Fibroblast of the conjunctiva (primary cell): ENCODE measurements at regions not wholly inside any gene's neighbourhood (a gene's known extent, or its start where the extent isn't known, plus 50 kb on each side); places are given as distances from the start of the nearest gene placed in this dataset.

Experiments
- DNase-seq: peaks from one replicate; pipeline ENCODE4 v3.0.0-alpha.2; 2010; ENCODE audit warnings: low read depth

DNA sequence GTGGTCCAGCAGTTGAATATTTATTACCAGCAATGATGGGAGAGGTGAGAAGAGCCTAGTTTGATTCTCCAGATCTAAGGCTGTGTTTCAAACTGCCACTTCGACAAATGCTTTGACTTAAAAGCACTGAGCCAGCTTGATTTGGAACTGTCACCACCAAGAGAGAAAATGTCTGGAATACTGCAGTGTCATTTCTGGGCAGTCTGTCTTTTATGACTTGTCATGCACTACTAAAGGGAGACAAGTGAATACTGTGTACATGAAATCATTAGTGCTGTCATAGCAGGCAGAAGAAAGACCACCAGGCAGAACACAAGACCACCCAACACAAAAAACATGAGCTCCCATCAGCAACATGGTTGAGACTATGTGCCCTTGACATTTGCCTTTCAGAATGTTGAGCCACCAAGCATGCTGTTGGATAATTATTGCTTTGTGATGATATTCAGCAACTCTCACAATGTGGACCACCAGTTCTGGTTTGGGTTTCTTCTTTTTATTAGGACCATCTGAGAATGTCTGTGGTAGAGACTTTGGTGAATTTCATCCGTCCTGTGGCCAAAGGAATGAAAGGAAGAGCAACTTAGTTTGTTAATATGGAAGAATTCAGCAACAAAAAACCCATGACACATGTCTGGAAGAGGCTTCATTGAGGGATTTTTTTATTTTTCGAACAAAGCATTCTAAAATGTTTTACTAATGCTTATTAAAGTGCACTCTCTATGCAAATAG lies 125.8 kb downstream of the NTMT2 start:
- DNase-seq = no peak

DNA sequence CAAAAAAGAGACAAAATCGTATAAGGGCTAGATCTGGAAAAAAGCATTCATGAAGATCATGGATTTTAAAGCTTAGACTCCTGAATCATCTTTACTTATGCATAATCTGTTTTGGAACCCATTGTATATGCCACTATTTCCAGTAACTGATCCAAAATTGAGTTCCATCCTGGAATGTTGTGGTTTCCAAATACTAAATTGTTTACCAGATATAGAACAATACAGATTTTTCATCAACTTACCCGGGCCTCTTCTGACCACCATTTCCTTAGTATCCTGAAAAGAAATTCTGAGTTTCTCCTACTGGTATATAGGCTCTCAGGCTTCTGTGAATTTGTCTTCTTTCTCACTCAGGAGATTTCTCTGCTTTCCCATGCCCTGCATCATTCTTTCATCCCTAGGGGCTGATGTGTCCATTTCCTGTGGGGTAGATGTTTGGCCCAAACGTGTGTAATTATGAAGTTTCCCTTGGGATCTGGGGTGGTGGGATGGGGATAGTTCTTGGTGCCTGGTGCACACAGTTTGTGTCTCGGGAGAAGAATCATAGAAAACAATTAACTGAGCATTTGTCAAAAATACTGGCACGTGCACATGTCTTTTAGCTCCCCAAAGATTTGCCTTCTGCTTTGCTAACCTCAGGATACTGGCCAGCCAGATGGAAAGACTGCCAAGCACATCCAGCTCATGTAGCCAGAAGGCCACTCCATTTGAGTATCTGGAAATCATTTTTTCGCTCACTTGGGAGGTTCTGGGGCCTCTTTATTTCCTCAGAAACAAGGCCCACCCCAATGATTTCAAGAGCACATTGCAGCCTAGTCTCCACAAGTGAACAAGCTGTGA lies 127.8 kb downstream of the NTMT2 start:
- DNase-seq = peak; percentile 10

DNA sequence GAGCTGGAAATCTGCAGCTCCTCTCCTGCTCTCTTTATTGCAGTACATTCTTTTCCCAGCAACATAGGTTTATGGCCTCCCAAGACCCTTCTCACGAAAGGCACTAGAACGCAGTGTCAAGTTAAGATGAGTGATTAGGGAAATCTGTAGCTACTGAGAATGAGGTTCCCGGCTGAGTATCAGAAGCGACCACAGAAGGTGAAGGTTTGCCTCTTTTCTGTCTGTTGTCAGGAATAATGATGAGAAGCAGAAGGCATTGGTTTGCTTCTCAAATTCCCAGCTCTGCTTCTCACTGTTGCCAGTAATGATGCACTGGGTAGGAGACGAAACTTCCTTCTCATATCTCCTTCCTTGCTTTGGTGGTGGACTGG lies 128.4 kb downstream of the NTMT2 start:
- DNase-seq = no peak

DNA sequence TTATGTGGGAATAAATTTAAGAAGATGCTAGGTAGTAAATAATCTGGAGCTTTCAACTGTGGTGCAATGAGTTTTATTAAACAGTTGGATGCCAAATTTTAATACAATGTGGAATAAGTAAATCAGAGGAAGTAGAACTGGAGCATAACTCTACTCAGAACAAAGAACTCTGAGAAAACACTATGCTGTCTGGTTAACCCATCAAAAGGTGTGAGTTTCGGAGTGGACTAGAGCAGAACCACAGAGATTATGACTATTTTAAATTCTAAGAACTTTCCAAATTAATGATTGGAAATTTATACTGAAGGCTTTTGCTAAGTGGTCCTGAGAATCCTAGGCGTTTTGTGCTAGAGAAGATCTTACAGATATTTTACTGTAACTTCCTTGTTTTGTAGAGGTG lies 132.2 kb downstream of the NTMT2 start:
- no peak for DNase-seq

DNA sequence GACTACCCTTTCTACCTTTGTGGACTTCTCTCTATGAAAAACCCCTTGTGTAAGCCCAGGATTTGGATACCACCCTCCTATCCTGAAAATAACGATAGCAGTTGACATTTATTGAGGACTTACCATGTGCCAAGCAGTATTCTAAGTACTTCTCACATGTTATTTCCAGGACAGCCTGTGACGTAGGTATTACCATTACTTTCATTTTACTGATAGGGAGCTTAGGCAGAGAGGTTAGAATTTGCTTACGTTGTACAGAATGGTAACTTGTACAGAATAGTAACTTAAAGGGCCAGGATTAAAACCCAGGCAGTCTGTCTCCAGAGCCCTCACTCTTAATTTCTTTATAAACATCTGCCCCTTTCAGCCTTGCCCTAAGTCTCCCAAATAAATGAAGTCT lies 138.3 kb downstream of the NTMT2 start:
- no peak for DNase-seq

DNA sequence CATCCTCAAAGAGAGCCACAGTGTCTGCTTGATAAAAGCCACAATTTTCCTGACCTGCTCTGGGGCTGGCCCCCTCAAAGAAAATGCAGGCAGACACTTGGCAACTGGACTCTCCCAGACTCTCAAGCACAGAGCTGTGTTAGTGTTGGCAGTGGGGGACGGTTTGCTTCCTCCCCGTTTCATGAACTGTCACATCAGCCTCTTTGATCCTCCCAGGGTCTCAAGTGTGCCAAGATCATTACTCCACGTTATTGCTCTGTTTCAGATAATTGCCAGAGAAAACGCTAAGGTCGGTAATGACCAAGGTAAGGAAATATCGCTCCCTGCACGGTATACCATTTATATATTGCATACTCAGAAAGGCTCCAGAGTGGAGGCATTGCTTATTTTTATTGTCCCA lies 138.8 kb downstream of the NTMT2 start:
- DNase-seq = no peak

DNA sequence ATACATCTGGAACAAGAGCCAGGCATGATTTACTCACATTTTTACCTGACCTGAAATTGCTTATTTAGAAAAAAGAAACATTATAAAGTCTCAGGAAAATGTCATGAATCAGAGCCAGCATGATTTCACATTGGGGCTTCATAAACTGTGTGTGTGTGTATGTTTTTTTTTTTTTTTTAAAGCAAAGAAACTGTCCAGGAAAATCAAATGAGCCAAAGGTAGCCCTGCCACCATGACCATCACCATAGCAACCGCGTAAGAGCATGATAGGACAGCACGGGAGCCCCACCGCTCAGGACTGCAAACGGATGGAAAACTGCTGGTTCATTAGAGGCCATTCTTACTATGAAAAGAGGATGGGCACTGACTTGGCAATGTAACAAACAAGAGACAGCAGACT lies 139.2 kb downstream of the NTMT2 start:
- DNase-seq = no peak

DNA sequence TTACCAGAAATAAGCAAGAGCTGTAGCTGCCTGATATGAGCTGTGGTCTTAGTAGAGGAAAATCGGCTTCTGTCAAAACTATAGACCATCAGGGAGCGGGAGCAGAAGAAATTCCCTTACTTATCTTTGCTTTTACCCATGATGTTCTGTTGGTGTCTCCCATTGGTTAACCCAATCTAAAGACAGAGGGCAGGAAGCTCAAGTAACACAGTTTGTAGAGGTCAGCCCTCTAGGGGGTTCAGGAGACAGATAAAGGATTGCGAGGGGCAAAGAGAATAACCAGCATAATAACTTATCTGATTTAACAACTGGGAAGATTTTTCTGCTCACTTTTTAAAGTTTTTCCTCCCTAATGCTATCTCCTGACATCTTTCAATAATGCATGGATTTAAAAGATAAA lies 142.4 kb downstream of the NTMT2 start:
- no peak for DNase-seq

DNA sequence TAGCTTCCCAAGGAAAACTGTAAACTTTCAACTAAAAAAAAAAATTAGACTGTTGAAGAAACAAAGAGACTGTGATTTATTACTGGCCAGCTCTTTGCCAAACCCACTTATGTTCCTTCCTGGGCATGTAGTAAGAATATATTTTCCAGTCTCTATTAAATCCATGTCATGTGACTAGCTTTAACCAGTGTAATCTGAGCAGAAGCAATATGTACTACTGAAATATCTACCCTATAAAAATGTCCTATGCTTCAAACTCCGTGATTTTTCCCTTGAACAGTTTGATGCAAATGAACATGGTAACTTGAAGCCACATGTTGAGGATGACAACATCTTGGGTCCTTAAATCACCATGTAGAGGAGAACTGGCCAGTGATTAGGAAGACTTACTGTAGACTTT lies 144.5 kb downstream of the NTMT2 start:
- DNase-seq = no peak

DNA sequence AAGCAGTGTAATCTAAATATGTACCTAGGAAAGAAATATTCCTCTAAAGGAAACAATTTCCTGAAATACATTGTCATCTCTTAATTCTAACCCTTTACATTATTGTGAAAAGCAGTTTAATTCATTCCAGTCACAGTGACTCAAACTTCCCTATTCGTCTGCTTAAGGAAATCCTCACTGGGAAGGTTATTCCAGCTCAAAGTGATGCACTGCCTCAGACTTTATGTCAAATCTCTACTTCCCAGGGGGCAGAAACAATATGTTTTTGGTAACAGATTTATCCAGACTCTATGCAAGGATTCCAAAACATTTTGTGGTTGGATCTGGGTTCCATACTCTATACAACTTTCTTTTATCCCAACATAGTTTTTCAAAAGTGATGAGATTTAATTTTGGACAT lies 145.2 kb downstream of the NTMT2 start:
- DNase-seq = no peak

DNA sequence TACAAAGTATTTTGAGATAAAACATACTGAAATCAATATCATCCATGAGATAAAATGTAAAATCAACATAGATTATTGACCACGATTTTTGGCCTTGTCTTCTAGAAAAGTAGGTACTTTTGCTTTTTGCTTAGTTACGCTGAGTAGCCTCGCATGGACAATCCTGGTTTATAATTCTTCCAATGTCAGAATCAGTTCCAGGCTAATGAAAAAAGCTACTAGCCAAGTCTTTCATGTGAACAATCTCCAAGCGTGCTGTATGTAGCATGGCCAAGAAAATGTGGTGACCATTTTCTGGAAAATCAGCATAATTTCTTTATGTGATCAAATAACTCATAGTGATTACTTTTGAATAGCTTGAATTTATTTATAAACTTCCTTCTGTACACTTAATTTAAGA lies 145.8 kb downstream of the NTMT2 start:
- DNase-seq = no peak

DNA sequence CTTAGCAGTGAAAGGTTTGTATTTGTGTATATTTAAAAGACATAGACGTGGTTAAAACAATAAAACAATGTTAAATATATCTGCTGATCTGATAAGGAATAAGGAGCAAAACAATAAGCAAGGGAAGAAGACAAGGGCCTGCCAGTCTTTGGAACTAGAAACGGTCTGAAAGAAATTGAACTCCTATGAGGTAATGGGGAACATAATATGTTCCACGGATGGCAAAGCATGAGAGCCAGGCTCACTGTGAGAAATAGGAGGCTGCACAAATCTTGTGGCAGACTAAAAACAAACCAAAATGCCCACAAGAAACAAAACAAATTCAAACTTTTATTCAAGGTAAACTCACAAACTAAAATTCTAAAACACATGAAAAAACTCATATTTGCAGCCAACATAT lies 150.5 kb downstream of the NTMT2 start:
- DNase-seq = no peak

DNA sequence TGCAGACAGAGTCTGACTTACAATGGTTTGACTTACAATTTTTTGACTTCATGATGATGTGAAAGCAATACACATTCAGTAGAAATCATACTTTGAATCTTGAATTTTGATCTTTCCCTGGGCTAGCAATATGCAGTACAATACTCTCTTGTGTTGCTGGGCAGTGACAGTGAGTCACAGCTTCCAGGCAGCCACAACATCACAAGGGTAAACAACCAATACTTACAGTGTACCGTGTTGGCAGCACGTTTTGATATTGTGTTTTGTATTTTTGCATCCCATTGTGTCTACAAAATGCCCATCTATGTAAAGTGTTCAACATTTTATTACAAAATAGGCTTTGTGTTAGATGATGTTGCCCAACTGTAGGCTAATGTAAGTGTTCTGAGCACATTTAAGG lies 150.9 kb downstream of the NTMT2 start:
- no peak for DNase-seq

DNA sequence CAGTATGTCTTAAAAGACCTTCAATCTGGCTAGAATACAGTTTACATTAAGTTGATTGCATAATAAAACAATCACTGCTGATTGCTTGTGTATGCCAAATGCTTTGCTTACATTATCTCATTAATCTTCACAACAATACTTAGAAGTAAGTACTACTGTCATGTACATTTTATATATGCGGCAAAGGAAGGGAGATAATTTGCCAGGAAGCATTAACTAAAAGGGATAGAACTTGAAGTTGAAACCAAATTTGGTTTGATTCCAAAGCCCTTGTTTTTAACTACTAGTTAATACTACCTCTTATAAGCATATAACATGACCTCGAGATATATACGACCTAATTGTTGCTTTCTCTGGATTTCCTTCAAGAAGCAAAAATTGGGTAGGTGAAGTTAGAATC lies 155.8 kb downstream of the NTMT2 start:
- DNase-seq = no peak

DNA sequence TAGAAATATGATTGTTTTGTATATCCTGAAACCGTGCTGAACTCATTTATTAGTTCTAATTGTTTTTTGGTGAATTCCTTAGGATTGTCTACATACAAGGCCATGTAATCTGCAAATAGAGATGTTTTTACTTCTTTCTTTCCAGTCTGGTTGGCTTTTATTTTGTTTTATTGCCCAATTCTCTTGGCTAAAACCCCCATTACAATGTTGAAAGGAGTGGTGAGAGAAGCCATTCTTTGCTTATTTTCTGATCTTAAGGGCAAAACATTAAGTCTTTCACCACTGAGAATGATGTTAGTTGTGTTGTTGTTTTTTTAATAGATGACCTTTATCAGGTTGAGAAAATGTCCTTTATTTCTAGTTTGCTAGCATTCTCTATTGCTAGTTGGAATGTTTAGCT lies 157.3 kb downstream of the NTMT2 start:
- DNase-seq = no peak

DNA sequence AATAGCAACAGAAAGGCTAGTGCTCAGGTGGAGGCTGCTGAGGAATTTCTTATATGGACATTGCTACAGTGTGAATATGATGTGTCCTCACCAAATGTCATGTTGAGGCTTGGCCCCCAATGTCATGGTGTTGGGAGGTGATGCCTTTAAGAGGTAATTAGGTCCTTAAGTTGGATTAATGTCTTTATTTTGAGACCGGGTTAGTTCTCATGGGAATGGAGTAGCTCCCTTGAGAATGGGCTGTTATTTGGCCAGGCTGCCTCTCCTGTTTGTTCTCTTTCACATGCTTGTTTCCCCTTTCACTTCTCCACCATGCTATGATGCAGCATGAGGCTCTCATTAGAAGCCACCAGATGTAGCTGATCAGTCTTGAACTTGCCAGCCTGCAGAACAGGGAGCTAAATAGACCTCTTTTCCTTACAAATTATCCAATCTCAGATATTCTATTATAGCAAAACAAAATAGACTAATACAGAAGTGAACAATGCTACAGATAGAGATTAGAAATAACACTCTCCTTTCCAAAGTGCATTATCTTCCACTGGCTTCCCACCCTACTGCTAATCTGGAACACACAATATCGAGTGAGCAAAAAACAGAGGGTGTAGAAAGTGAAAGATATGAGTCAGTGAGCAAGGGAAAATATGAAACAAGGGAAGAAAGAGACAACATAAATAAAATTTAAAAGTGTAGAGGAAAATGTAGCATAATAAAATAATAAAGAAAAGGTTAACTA lies 160.2 kb downstream of the NTMT2 start:
- DNase-seq = no peak

DNA sequence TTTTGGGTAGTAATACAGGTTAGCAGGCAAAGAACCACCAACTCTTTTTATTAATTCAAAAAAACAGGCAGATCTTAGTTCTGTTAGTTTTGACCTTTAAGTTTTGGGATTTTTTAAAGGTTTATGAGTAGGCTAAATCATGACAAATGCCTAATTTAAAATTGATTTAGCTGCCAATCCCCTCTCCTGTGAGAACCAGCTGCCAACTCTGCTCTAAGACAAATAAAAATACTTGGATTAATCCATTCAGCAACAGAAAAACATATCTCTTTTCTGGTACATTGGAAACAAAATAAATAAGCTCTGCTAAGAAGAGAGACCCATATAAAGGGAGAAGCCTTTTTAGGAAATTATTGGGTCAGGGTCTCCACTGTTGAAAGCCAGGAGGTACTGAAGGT lies 160.8 kb downstream of the NTMT2 start:
- no peak for DNase-seq

DNA sequence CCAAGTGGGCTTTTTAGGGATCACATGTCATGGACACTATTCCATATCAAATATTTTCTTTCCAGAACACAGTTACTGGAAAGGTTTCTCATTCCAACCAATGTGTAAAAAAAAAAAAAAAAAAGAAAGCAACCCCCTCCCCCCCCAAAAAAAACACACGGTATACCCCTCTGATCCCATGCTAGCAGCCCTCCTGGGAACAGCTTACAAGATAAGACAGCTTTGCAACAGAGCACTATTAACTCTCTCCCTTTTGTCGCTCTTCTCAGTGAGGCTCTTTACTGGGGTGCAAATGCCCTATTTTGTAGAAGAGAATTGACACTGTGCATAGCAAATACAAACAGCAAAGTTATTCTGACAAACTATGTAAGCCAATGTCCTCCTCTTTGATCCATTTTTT lies 161.2 kb downstream of the NTMT2 start:
- DNase-seq = no peak

DNA sequence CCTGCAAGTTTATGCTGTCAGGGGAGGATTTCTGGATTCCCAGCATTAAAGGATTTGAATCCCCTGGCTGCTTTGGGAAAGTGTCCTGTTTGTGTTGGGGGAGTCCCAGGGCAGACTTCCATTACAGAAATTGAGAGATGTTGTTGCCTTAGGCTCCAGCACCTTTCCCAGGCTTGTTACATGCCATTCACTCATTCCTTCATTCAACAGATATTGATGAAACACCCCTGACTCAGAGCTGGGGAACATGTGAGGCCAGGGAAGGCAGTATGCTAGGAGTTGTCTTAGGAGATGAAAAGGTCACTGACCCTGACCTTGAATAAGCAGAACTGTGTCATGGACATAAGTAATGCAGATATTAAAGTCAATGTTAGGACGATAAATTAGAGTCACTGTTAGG lies 161.7 kb downstream of the NTMT2 start:
- DNase-seq = no peak

DNA sequence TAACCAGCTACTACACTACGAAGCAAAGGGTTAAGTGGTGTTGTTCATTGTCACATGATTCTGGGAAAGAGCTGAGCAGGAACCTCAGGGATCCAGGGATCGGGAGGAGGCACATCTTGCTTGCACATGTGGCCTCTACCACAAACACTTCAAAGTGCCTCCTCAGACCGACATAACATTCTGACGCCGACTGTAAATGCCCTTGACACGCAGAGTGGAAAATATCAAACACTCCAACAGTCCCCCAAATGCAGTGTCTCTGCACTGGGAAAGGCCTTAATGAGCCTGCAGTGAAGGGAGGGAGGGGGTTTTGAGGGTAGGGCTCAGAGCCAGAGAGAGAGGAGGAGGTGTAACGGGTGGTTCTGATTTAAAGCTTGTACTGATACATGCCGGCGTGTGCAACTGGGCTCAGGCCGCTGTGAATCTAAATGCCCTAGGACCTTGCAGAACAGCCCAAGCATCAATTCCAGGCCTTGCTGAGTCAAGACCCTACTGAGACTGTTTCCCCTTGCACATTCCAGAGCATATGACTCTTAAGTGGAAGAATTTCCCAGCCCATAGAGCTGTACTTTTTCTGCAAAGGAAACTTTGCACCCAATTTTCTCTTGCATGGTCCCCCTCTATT lies 163.7 kb downstream of the NTMT2 start:
- peak; percentile 93 for DNase-seq

DNA sequence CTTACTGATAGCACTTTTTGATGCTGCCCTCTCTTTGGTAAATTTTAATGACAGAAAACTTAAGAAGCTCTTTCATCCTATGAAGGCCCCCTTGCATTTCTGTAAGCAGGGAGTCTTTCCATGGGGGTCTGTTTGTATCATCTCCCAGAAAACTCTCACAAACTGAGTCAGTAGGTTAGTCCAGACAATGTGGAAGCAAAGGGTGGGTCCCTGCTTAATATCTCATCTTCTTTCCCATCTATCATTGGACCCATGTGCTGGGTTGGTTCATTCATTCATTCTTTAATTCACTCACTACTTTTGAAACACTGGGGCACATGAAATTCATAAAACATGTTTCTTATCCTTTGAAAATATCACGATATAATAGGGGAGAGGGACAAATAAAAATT lies 164.3 kb downstream of the NTMT2 start:
- DNase-seq = no peak

DNA sequence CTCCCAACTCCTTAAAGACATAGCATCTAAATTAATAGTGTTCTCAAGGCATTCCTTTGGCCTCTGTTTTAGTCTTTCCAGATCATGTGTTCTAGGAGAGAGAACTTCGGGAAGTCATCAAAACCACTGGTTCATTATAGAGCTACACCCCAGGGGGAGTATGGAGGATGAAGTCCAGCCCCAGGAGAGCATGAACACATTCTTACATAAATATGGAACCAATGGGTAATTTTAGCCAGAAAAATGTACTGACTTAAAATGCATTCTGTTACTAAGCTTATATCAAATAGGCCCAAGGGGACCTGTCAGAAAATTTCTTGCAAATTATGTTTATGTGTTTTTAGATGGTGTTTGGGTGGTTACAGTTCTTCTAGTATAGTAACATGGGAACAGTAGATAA lies 165.2 kb downstream of the NTMT2 start:
- no peak for DNase-seq

DNA sequence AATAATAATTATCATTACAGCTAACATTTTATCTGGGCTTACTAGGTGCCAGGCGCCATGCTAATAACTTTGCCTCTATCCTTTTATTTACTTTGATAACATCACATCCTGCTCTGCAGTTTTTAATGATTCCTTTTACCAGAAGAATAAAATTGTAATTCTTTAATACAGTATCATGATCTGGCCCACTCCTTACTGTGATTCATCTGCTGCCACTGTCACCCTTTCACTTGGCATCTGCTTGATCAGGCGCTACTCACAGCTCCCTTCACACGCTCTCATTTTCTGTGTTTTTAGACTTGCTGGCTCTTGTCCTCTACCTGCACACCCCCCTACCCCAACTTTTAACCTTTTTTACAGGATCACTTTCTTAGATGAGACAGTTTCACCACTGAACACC lies 167.5 kb downstream of the NTMT2 start:
- no peak for DNase-seq
